Prostate gland (tissue), 2 donors: ENCODE measurements at regions not wholly inside any gene's neighbourhood (a gene's known extent, or its start where the extent isn't known, plus 50 kb on each side); places are given as distances from the start of the nearest gene placed in this dataset.
A peak's percentile ranks its signal among the peaks of the same experiment; 100 is the strongest.

Source experiments
- DNase-seq: peaks from one replicate; pipeline ENCODE4 v3.0.0-alpha.2; 2019; ENCODE audit warnings: low spot score
- H3K27ac ChIP-seq, 2 donors: fragments of 200-600 bp; sonication (generic); 2 replicates each; pipeline ENCODE4 v1.5.1; 2017 to 2019
- H3K27me3 ChIP-seq: fragments of 200-600 bp; sonication (generic); replicated peaks from 2 replicates; pipeline ENCODE4 v1.5.1; 2019; ENCODE audit not compliant: insufficient read depth
- H3K36me3 ChIP-seq, 2 donors: fragments of 200-600 bp; sonication (generic); 1 replicate in 1 of 2; 2 replicates in 1 of 2; pipeline versions ENCODE4 v1.5.1 to v1.8.1; 2017 to 2019
- H3K4me1 ChIP-seq: fragments of 200-600 bp; sonication (generic); replicated peaks from 2 replicates; pipeline ENCODE4 v1.5.1; 2019
- H3K4me3 ChIP-seq, 2 donors: fragments of 200-600 bp; sonication (generic); 2 replicates each; pipeline ENCODE4 v1.5.1; 2017 to 2019
- H3K9me3 ChIP-seq: fragments of 200-600 bp; sonication (generic); 2 replicates; pipeline ENCODE4 v1.5.1; 2017
- CTCF ChIP-seq, 4 experiments: fragments of 200-600 bp in 2 of 4; fragments of 450-650 bp in 2 of 4; sonication (generic) in 2 of 4; IDR thresholded peaks; 1 replicate in 3 of 4; 2 replicates in 1 of 4; pipeline ENCODE4 v1.5.1; 2016 to 2019; ENCODE audit warnings: antibody characterized with exemption in 4 of 4, mild to moderate bottlenecking in 2 of 4, moderate library complexity in 2 of 4
- POLR2A ChIP-seq: fragments of 450-650 bp; IDR thresholded peaks from one replicate; pipeline ENCODE4 v1.6.1; 2016; ENCODE audit warnings: antibody characterized with exemption, mild to moderate bottlenecking
- POLR2AphosphoS5 ChIP-seq: sonication (generic); formaldehyde crosslinking; IDR thresholded peaks from one replicate; pipeline ENCODE4 v1.6.1; 2017; ENCODE audit warnings: antibody characterized with exemption
- WGBS: methylation state at CpG from one replicate; pipeline ENCODE4 v1.1.5; 2018; 5-methylcytosine and 5-hydroxymethylcytosine counted together
- intact Hi-C: fragments of 100-400 bp; cut with DNase I; formaldehyde crosslinking; loops from one replicate; pipeline ENCODE4 v1.14.2; 2022
- small RNA-seq, 2 donors: library from RNA; depleted of rRNA; stranded (forward); fragments of <200 nt; gene quantifications; one replicate each; pipeline ENCODE3, GENCODE V24; 2016

GRCh38 chr13:73136776-73137175 is 78.0 kb downstream of the KLF5 start:
- no peak for DNase-seq
- H3K4me3 ChIP-seq, result no peak overlapping the region
- no peaks in the 10 kb centered on the region for H3K27me3 ChIP-seq
- WGBS, result 78% methylated on average over 2 of the region's 2 CpGs
- H3K36me3 ChIP-seq, result no peaks in the 10 kb centered on the region
- H3K9me3 ChIP-seq, result no peaks in the 10 kb centered on the region
- H3K27ac ChIP-seq, result no peak overlapping the region
- intact Hi-C loops, result no loop called here
- TF ChIP-seq CTCF (IDR thresholded peaks at IDR 0.05) (no peak), POLR2A (no peak), POLR2AphosphoS5 (no peak)
- no peaks in the 10 kb centered on the region for H3K4me1 ChIP-seq

DNA sequence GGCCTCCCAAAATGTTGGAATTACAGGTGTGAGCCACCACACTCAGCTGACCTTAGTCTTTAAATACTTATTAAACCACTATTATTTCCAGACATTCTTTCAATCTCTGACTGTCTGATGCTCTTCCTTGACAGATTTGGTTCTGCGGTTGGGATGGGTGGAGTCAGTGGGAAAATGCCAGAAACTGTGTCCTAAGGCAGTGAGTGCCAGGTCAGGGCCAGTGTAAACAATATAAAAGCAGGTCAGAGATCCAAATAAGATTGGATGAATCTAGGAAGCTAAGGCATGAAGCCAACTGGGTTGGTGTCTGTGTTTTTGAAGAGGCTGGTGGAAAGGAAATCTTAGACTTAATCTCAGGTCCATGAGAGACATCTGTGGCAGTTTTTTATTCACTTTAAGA is 74.7 kb downstream of the KLF5 start:
- Histone ChIP-seq H3K36me3 (no peaks in the 10 kb centered on the region), H3K4me1 (no peaks in the 10 kb centered on the region), H3K27me3 (no peaks in the 10 kb centered on the region), H3K9me3 (no peaks in the 10 kb centered on the region), H3K27ac (no peak overlapping the region), H3K4me3 (no peak overlapping the region)
- peak; percentile 9 for TF ChIP-seq POLR2AphosphoS5
- TF ChIP-seq CTCF (IDR thresholded peaks at IDR 0.05), result no peak
- TF ChIP-seq POLR2A, result no peak
- DNase-seq, result peak; percentile 42
- intact Hi-C loops, result no loop called here
- 48% methylated on average over 1 of the region's 1 CpG for WGBS

GRCh38 chr13:73131247-73131646 is 72.4 kb downstream of the KLF5 start:
- WGBS, result 95% methylated on average over 4 of the region's 4 CpGs

DNA sequence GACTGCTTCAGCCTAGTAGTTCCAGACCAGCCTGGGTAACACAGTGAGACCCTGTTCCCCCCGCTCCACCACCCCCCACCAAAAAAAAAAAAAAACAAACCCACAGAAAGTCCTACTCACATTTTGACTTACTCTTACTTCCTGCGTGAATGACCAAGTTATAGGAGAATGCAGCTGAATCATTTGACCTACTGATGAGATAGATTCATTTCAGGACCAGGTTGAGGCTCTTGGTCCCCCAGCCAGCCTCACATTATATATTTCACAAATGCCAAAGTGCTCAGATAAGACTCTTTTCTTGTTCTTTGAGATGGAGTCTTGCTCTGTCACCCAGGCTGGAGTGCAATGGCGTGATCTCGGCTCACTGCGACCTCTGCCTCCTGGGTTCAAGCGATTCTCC is 70.2 kb downstream of the KLF5 start:
- no peaks in the 10 kb centered on the region for H3K36me3 ChIP-seq
- no peaks in the 10 kb centered on the region for H3K9me3 ChIP-seq
- H3K4me3 ChIP-seq, result no peak overlapping the region
- intact Hi-C loops, result no loop called here
- H3K27ac ChIP-seq, result no peak overlapping the region
- no peaks in the 10 kb centered on the region for H3K4me1 ChIP-seq
- WGBS, result 86% methylated on average over 6 of the region's 6 CpGs
- no peaks in the 10 kb centered on the region for H3K27me3 ChIP-seq
- no peak for DNase-seq
- TF ChIP-seq CTCF (IDR thresholded peaks at IDR 0.05) (no peak), POLR2AphosphoS5 (no peak), POLR2A (no peak)

More at GRCh38 chr13:73131247-73131646, 72.4 kb downstream of the KLF5 start:
- Histone ChIP-seq H3K36me3 (no peaks in the 10 kb centered on the region), H3K4me1 (no peaks in the 10 kb centered on the region), H3K4me3 (no peak overlapping the region), H3K27me3 (no peaks in the 10 kb centered on the region), H3K27ac (no peak overlapping the region), H3K9me3 (no peaks in the 10 kb centered on the region)
- no peak for DNase-seq
- intact Hi-C loops, result no loop called here
- no peak for TF ChIP-seq CTCF (IDR thresholded peaks at IDR 0.05)
- no peak for TF ChIP-seq POLR2A
- no peak for TF ChIP-seq POLR2AphosphoS5

Small RNA genes in the stretch of these regions (small RNA-seq; reads per million reads assigned to genes)
- gene AL162376.1 (0 reads per million in 2 donors), gene RNU4-10P (0 reads per million in 2 donors), gene RNY1P8 (0 reads per million in 2 donors)
